SJCRH30 (cell line): ENCODE measurements at regions not wholly inside any gene's neighbourhood (a gene's known extent, or its start where the extent isn't known, plus 50 kb on each side); places are given as distances from the start of the nearest gene placed in this dataset.

ENCODE experiments used
- DNase-seq, 2 experiments: peaks; one replicate each; pipeline ENCODE4 v3.0.0-alpha.2; 2015 to 2020
- H3K27ac ChIP-seq: fragments of 250-450 bp; sonication (Bioruptor Pico); 2 replicates; pipeline ENCODE4 v1.5.1; 2020; ENCODE audit warnings: mild to moderate bottlenecking, moderate library complexity
- H3K27me3 ChIP-seq: fragments of 250-450 bp; sonication (Bioruptor Pico); 2 replicates; pipeline ENCODE4 v1.5.1; 2020; ENCODE audit warnings: mild to moderate bottlenecking, moderate library complexity
- H3K36me3 ChIP-seq: fragments of 250-450 bp; sonication (Bioruptor Pico); 2 replicates; pipeline ENCODE4 v1.5.1; 2020; ENCODE audit warnings: mild to moderate bottlenecking, moderate library complexity
- H3K4me1 ChIP-seq: fragments of 250-450 bp; sonication (Bioruptor Pico); 2 replicates; pipeline ENCODE4 v1.5.1; 2020; ENCODE audit warnings: mild to moderate bottlenecking, moderate library complexity
- H3K4me3 ChIP-seq: fragments of 250-450 bp; sonication (Bioruptor Pico); 2 replicates; pipeline ENCODE4 v1.5.1; 2020; ENCODE audit warnings: mild to moderate bottlenecking, moderate library complexity
- H3K9me3 ChIP-seq: fragments of 250-450 bp; sonication (Bioruptor Pico); replicated peaks from 2 replicates; pipeline ENCODE4 v1.5.1; 2020; ENCODE audit warnings: mild to moderate bottlenecking, moderate library complexity

GRCh38 chr22:49509016-49509415 is 318.7 kb downstream of the BRD1 start:
- Histone ChIP-seq H3K27ac (no peak overlapping the region), H3K36me3 (no peaks in the 10 kb centered on the region), H3K4me3 (no peak overlapping the region), H3K9me3 (no peaks in the 10 kb centered on the region), H3K4me1 (no peaks in the 10 kb centered on the region), H3K27me3 (peaks cover 7% of the 10 kb centered on the region)
- DNase-seq, result no peak

GRCh38 chr22:49508561-49508960 is 319.1 kb downstream of the BRD1 start:
- Histone ChIP-seq H3K27ac (no peak overlapping the region), H3K27me3 (peaks cover 4% of the 10 kb centered on the region), H3K4me3 (no peak overlapping the region), H3K36me3 (no peaks in the 10 kb centered on the region), H3K4me1 (no peaks in the 10 kb centered on the region), H3K9me3 (no peaks in the 10 kb centered on the region)
- no peak for DNase-seq

- Histone ChIP-seq H3K27me3 (no peaks in the 10 kb centered on the region; the same call in 1 of the 2 replicates), H3K36me3 (no peaks in the 10 kb centered on the region), H3K27ac (no peak overlapping the region), H3K4me1 (no peaks in the 10 kb centered on the region), H3K4me3 (no peak overlapping the region), H3K9me3 (no peaks in the 10 kb centered on the region)
- no peak for DNase-seq
Measured at GRCh38 chr22:49507607-49508292, 319.9 kb downstream of the BRD1 start.

- H3K4me1 ChIP-seq, result no peaks in the 10 kb centered on the region
- DNase-seq, result no peak
- H3K9me3 ChIP-seq, result no peaks in the 10 kb centered on the region
- H3K27me3 ChIP-seq, result no peaks in the 10 kb centered on the region
- H3K36me3 ChIP-seq, result no peaks in the 10 kb centered on the region
- no peak overlapping the region for H3K27ac ChIP-seq
- H3K4me3 ChIP-seq, result no peak overlapping the region
Measured at GRCh38 chr22:49506010-49506400, 321.7 kb downstream of the BRD1 start.

GRCh38 chr22:49505337-49506009 is 322.2 kb downstream of the BRD1 start:
- no peak overlapping the region for H3K4me3 ChIP-seq
- no peaks in the 10 kb centered on the region for H3K27me3 ChIP-seq
- no peaks in the 10 kb centered on the region for H3K4me1 ChIP-seq
- no peak for DNase-seq
- H3K27ac ChIP-seq, result no peak overlapping the region
- H3K36me3 ChIP-seq, result no peaks in the 10 kb centered on the region
- H3K9me3 ChIP-seq, result no peaks in the 10 kb centered on the region

- H3K27me3 ChIP-seq, result no peaks in the 10 kb centered on the region
- no peaks in the 10 kb centered on the region for H3K36me3 ChIP-seq
- no peak for DNase-seq
- H3K27ac ChIP-seq, result no peak overlapping the region
- no peaks in the 10 kb centered on the region for H3K4me1 ChIP-seq
- no peaks in the 10 kb centered on the region for H3K9me3 ChIP-seq
- no peak overlapping the region for H3K4me3 ChIP-seq
Measured at GRCh38 chr22:49503896-49504521, 323.7 kb downstream of the BRD1 start.

- H3K27me3 ChIP-seq, result no peaks in the 10 kb centered on the region
- no peaks in the 10 kb centered on the region for H3K36me3 ChIP-seq
- H3K27ac ChIP-seq, result no peak overlapping the region
- no peaks in the 10 kb centered on the region for H3K9me3 ChIP-seq
- H3K4me3 ChIP-seq, result no peak overlapping the region
- no peaks in the 10 kb centered on the region for H3K4me1 ChIP-seq
- no peak for DNase-seq
Measured at GRCh38 chr22:49503321-49503720, 324.4 kb downstream of the BRD1 start.

- no peaks in the 10 kb centered on the region for H3K4me1 ChIP-seq
- no peaks in the 10 kb centered on the region for H3K9me3 ChIP-seq
- no peaks in the 10 kb centered on the region for H3K36me3 ChIP-seq
- no peak overlapping the region for H3K4me3 ChIP-seq
- no peak overlapping the region for H3K27ac ChIP-seq
- no peaks in the 10 kb centered on the region for H3K27me3 ChIP-seq
- DNase-seq, result no peak
Measured at GRCh38 chr22:49502126-49502826, 325.4 kb downstream of the BRD1 start.

GRCh38 chr22:49500942-49501395 is 326.7 kb downstream of the BRD1 start:
- Histone ChIP-seq H3K4me3 (no peak overlapping the region), H3K4me1 (no peaks in the 10 kb centered on the region), H3K36me3 (no peaks in the 10 kb centered on the region), H3K9me3 (no peaks in the 10 kb centered on the region), H3K27me3 (no peaks in the 10 kb centered on the region), H3K27ac (no peak overlapping the region)
- DNase-seq, result no peak

GRCh38 chr22:49500076-49500460 is 327.6 kb downstream of the BRD1 start:
- Histone ChIP-seq H3K4me1 (no peaks in the 10 kb centered on the region), H3K4me3 (no peak overlapping the region), H3K9me3 (no peaks in the 10 kb centered on the region), H3K27ac (no peak overlapping the region), H3K27me3 (no peaks in the 10 kb centered on the region), H3K36me3 (no peaks in the 10 kb centered on the region)
- DNase-seq, result no peak

- Histone ChIP-seq H3K4me1 (no peaks in the 10 kb centered on the region), H3K9me3 (no peaks in the 10 kb centered on the region), H3K27ac (no peak overlapping the region), H3K27me3 (no peaks in the 10 kb centered on the region), H3K4me3 (no peak overlapping the region), H3K36me3 (no peaks in the 10 kb centered on the region)
- DNase-seq, result no peak
Measured at GRCh38 chr22:49499433-49500075, 328.1 kb downstream of the BRD1 start.

GRCh38 chr22:49497266-49497665 is 330.4 kb downstream of the BRD1 start:
- no peaks in the 10 kb centered on the region for H3K9me3 ChIP-seq
- peaks cover 16% of the 10 kb centered on the region for H3K27me3 ChIP-seq
- no peaks in the 10 kb centered on the region for H3K4me1 ChIP-seq
- H3K36me3 ChIP-seq, result no peaks in the 10 kb centered on the region
- no peak overlapping the region for H3K27ac ChIP-seq
- H3K4me3 ChIP-seq, result no peak overlapping the region
- no peak for DNase-seq

GRCh38 chr22:49494555-49494954 is 333.1 kb downstream of the BRD1 start:
- Histone ChIP-seq H3K36me3 (no peaks in the 10 kb centered on the region), H3K27ac (no peak overlapping the region), H3K4me3 (no peak overlapping the region), H3K4me1 (no peaks in the 10 kb centered on the region), H3K27me3 (peaks cover 37% of the 10 kb centered on the region), H3K9me3 (no peaks in the 10 kb centered on the region)
- DNase-seq, result no peak

GRCh38 chr22:49492741-49493251 is 334.9 kb downstream of the BRD1 start:
- Histone ChIP-seq H3K27ac (no peak overlapping the region), H3K27me3 (peaks cover 49% of the 10 kb centered on the region), H3K36me3 (no peaks in the 10 kb centered on the region), H3K9me3 (no peaks in the 10 kb centered on the region), H3K4me1 (no peaks in the 10 kb centered on the region), H3K4me3 (no peak overlapping the region)
- DNase-seq, result no peak
